ENCODE measurements at regions not wholly inside any gene's neighbourhood (a gene's known extent, or its start where the extent isn't known, plus 50 kb on each side); places are given as distances from the start of the nearest gene placed in this dataset.

DNA sequence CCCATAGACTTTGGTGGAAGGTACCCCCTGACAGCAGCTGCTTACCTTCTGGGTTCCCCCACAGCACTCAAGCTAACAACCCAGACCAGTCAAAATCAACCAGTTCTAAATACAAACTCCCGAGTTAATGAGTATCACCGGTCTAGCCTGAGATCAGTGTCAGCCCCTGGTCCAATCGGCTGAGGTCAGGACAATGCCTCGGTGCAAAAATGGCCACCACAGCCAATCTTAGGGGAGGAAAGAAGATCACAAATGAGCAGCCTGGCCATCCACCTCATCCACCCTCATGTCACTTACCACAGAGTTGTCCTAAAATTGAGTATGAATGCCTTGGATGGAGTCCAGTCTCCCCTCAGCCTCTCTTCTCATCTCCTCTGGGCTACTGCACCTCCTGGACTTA lies 128.5 kb downstream of the PHETA1 start:
- TF ChIP-seq, protein P1, sequence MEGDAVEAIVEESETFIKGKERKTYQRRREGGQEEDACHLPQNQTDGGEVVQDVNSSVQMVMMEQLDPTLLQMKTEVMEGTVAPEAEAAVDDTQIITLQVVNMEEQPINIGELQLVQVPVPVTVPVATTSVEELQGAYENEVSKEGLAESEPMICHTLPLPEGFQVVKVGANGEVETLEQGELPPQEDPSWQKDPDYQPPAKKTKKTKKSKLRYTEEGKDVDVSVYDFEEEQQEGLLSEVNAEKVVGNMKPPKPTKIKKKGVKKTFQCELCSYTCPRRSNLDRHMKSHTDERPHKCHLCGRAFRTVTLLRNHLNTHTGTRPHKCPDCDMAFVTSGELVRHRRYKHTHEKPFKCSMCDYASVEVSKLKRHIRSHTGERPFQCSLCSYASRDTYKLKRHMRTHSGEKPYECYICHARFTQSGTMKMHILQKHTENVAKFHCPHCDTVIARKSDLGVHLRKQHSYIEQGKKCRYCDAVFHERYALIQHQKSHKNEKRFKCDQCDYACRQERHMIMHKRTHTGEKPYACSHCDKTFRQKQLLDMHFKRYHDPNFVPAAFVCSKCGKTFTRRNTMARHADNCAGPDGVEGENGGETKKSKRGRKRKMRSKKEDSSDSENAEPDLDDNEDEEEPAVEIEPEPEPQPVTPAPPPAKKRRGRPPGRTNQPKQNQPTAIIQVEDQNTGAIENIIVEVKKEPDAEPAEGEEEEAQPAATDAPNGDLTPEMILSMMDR (IDR thresholded peaks at IDR 0.05) = no peak
- TF ChIP-seq POLR2A (IDR thresholded peaks at IDR 0.05) (no peak), EP300 (IDR thresholded peaks at IDR 0.05) (no peak)
